H1 (cell line): ENCODE measurements at regions not wholly inside any gene's neighbourhood (a gene's known extent, or its start where the extent isn't known, plus 50 kb on each side); places are given as distances from the start of the nearest gene placed in this dataset.
A peak's percentile ranks its signal among the peaks of the same experiment; 100 is the strongest.

Source experiments
- CTCF ChIA-PET: fragments of 300-600 bp; sonication (Branson Sonifier 250); formaldehyde crosslinking; loops from one replicate; lab custom pipeline; 2021; ENCODE audit not compliant: partially characterized antibody; lab: Charles Lee
- POLR2A ChIA-PET: fragments of 300-600 bp; sonication (Branson Sonifier 250); formaldehyde crosslinking; loops from one replicate; lab custom pipeline; 2021; ENCODE audit warnings: inconsistent platforms; ENCODE audit not compliant: partially characterized antibody; lab: Charles Lee
- DNase-seq, 2 experiments: peaks; one replicate each; pipeline versions ENCODE4 v3.0.0 to v3.0.0-alpha.2; 2010 to 2022; ENCODE audit warnings: low spot score in 2 of 2, low read depth in 1 of 2, mixed read lengths in 1 of 2
- FAIRE-seq: peaks from 2 replicates; lab custom pipeline; 2011; peaks lifted over from hg19 to GRCh38; lab: Jason Lieb, UNC
- H2AFZ ChIP-seq: 2 replicates; pipeline ENCODE4 v1.8.1; 2012; ENCODE audit warnings: low read length, inconsistent platforms
- H2AK5ac ChIP-seq: 2 replicates; pipeline ENCODE4 v1.6.1; 2013; ENCODE audit warnings: low read depth, low read length
- H2BK120ac ChIP-seq: replicated peaks from 2 replicates; pipeline ENCODE3; 2013; ENCODE audit warnings: low read depth, low read length, inconsistent platforms
- H2BK12ac ChIP-seq: 2 replicates; pipeline ENCODE4 v1.6.1; 2013; ENCODE audit warnings: low read depth, low read length
- H2BK15ac ChIP-seq: 2 replicates; pipeline ENCODE4 v1.6.1; 2013; ENCODE audit warnings: low read length
- H2BK20ac ChIP-seq: 2 replicates; pipeline ENCODE4 v1.6.1; 2013; ENCODE audit warnings: low read length
- H2BK5ac ChIP-seq: 2 replicates; pipeline ENCODE4 v1.6.1; 2013; ENCODE audit warnings: low read depth, low read length
- H3K14ac ChIP-seq: 2 replicates; pipeline ENCODE4 v1.6.1; 2013; ENCODE audit warnings: inconsistent platforms; ENCODE audit not compliant: insufficient read length
- H3K18ac ChIP-seq: 2 replicates; pipeline ENCODE4 v1.6.1; 2013; ENCODE audit warnings: low read length; ENCODE audit errors: extremely low read depth
- H3K23ac ChIP-seq: 2 replicates; pipeline ENCODE4 v1.6.1; 2013; ENCODE audit warnings: inconsistent platforms; ENCODE audit not compliant: insufficient read length
- H3K23me2 ChIP-seq: 2 replicates; pipeline ENCODE4 v1.6.1; 2013; ENCODE audit warnings: low read depth, low read length
- H3K27ac ChIP-seq: 2 replicates; pipeline ENCODE4 v1.6.1; 2011; ENCODE audit warnings: low read depth, low read length, inconsistent platforms
- H3K27me3 ChIP-seq, 4 experiments: replicated peaks in 1 of 4; 1 replicate in 1 of 4; 2 replicates in 3 of 4; pipeline versions ENCODE4 v1.6.1 to v1.8.1; 2011 to 2013; ENCODE audit warnings: low read length in 3 of 4, mild to moderate bottlenecking in 3 of 4, inconsistent platforms in 2 of 4, mixed read lengths in 2 of 4, moderate library complexity in 1 of 4; ENCODE audit not compliant: control insufficient read depth in 3 of 4, insufficient read depth in 3 of 4; ENCODE audit errors: extremely low read depth in 1 of 4
- H3K36me3 ChIP-seq, 4 experiments: 2 replicates each; pipeline versions ENCODE4 v1.6.1 to v1.8.1; 2011 to 2013; ENCODE audit warnings: mild to moderate bottlenecking in 4 of 4, low read length in 3 of 4, moderate library complexity in 2 of 4, control low read depth in 1 of 4, inconsistent platforms in 1 of 4; ENCODE audit not compliant: insufficient read depth in 4 of 4, control insufficient read depth in 2 of 4
- H3K4ac ChIP-seq: replicated peaks from 2 replicates; pipeline ENCODE3; 2013; ENCODE audit warnings: low read length, low read depth, mixed read lengths, inconsistent platforms; ENCODE audit not compliant: insufficient read length
- H3K4me1 ChIP-seq, 4 experiments: replicated peaks in 1 of 4; 1 replicate in 1 of 4; 2 replicates in 3 of 4; pipeline versions ENCODE4 v1.6.1 to v1.8.1; 2011 to 2013; ENCODE audit warnings: low read length in 3 of 4, inconsistent platforms in 2 of 4, mixed read lengths in 1 of 4; ENCODE audit not compliant: insufficient read depth in 4 of 4, control insufficient read depth in 3 of 4
- H3K4me2 ChIP-seq, 2 experiments: 2 replicates each; pipeline versions ENCODE4 v1.6.1 to v1.8.1; 2011 to 2013; ENCODE audit warnings: low read depth in 2 of 2, low read length in 2 of 2, control low read depth in 1 of 2, inconsistent platforms in 1 of 2, mild to moderate bottlenecking in 1 of 2; ENCODE audit not compliant: insufficient read depth in 1 of 2
- H3K4me3 ChIP-seq, 4 experiments: fragments of 200-600, 300-600 bp in 1 of 4; sonication (generic), shearing (Covaris generic), sonication (Bioruptor Twin) in 1 of 4; 2 replicates each; pipeline versions ENCODE4 v1.5.1 to v1.8.1; 2011 to 2016; ENCODE audit warnings: low read length in 4 of 4, low read depth in 3 of 4, control low read depth in 2 of 4, inconsistent platforms in 2 of 4, mild to moderate bottlenecking in 2 of 4, mixed read lengths in 1 of 4, moderate library complexity in 1 of 4; ENCODE audit not compliant: insufficient read depth in 2 of 4; ENCODE audit errors: extremely low read depth in 1 of 4
- H3K56ac ChIP-seq: replicated peaks from 2 replicates; pipeline ENCODE3; 2013; ENCODE audit warnings: low read depth, mild to moderate bottlenecking, mixed read lengths, low read length, inconsistent platforms; ENCODE audit not compliant: insufficient read length
- H3K79me1 ChIP-seq: 2 replicates; pipeline ENCODE4 v1.6.1; 2013; ENCODE audit warnings: low read depth, low read length, control low read depth
- H3K79me2 ChIP-seq, 2 experiments: 2 replicates each; pipeline versions ENCODE4 v1.6.1 to v1.8.1; 2012 to 2013; ENCODE audit warnings: low read length in 2 of 2, mild to moderate bottlenecking in 2 of 2, inconsistent platforms in 1 of 2; ENCODE audit not compliant: insufficient read depth in 2 of 2, control insufficient read depth in 1 of 2
- H3K9ac ChIP-seq, 4 experiments: replicated peaks in 1 of 4; 1 replicate in 1 of 4; 2 replicates in 3 of 4; pipeline versions ENCODE4 v1.6.1 to v1.8.1; 2011 to 2013; ENCODE audit warnings: low read depth in 3 of 4, low read length in 3 of 4, control low read depth in 2 of 4, mild to moderate bottlenecking in 2 of 4, moderate library complexity in 2 of 4, inconsistent platforms in 1 of 4; ENCODE audit errors: extremely low read depth in 1 of 4
- H3K9me3 ChIP-seq, 2 experiments: 2 replicates each; pipeline versions ENCODE4 v1.6.1 to v1.8.1; 2012 to 2013; ENCODE audit warnings: mild to moderate bottlenecking in 2 of 2, moderate library complexity in 2 of 2, control low read depth in 1 of 2, inconsistent platforms in 1 of 2, low read depth in 1 of 2, low read length in 1 of 2, mixed read lengths in 1 of 2; ENCODE audit not compliant: insufficient read depth in 2 of 2
- H4K20me1 ChIP-seq, 2 experiments: replicated peaks in 1 of 2; 2 replicates each; pipeline versions ENCODE3 to v1.8.1; 2011 to 2013; ENCODE audit warnings: inconsistent platforms in 2 of 2, low read length in 2 of 2, mild to moderate bottlenecking in 1 of 2; ENCODE audit not compliant: insufficient read depth in 2 of 2, control insufficient read depth in 1 of 2
- H4K5ac ChIP-seq: 2 replicates; pipeline ENCODE4 v1.6.1; 2013; ENCODE audit warnings: low read length, low read depth, mixed read lengths, inconsistent platforms; ENCODE audit not compliant: insufficient read length
- H4K8ac ChIP-seq: 2 replicates; pipeline ENCODE4 v1.8.0; 2013; ENCODE audit warnings: mild to moderate bottlenecking, moderate library complexity, low read length, inconsistent platforms; ENCODE audit not compliant: insufficient read depth; ENCODE audit errors: extremely low read depth
- H4K91ac ChIP-seq: replicated peaks from 2 replicates; pipeline ENCODE3; 2013; ENCODE audit warnings: low read length, mixed read lengths, inconsistent platforms; ENCODE audit not compliant: insufficient read length
- BRCA1 ChIP-seq: IDR thresholded peaks from 2 replicates; pipeline ENCODE4 v1.6.1; 2012; ENCODE audit warnings: low read depth, low read length, improper control_type of control experiment
- EP300 ChIP-seq, 2 experiments: IDR thresholded peaks; 1 replicate in 1 of 2; 2 replicates in 1 of 2; pipeline ENCODE4 v1.6.1; 2011 to 2012; ENCODE audit warnings: low read depth in 2 of 2, low read length in 2 of 2, mild to moderate bottlenecking in 2 of 2, borderline replicate concordance in 1 of 2, inconsistent platforms in 1 of 2, moderate library complexity in 1 of 2
- JUND ChIP-seq: IDR thresholded peaks from 2 replicates; pipeline ENCODE4 v1.6.1; 2011; ENCODE audit warnings: mild to moderate bottlenecking, improper control_type of control experiment, low read length
- KDM4A ChIP-seq: IDR thresholded peaks from one replicate; pipeline ENCODE4 v1.7.1; 2012; ENCODE audit warnings: low read depth, mild to moderate bottlenecking, moderate library complexity, low read length, inconsistent platforms; ENCODE audit not compliant: severe bottlenecking
- KDM5A ChIP-seq: fragments of 200-600 bp; IDR thresholded peaks from 2 replicates; pipeline ENCODE4 v1.7.1; 2012; ENCODE audit warnings: mild to moderate bottlenecking, low read length, inconsistent platforms, mixed read lengths
- MAFK ChIP-seq: IDR thresholded peaks from 2 replicates; pipeline ENCODE4 v1.6.1; 2012; ENCODE audit warnings: low read depth, mild to moderate bottlenecking, improper control_type of control experiment, low read length
- MAX ChIP-seq: IDR thresholded peaks from 2 replicates; pipeline ENCODE4 v1.6.1; 2012; ENCODE audit warnings: inconsistent platforms
- POLR2A ChIP-seq, 2 experiments: IDR thresholded peaks; 1 replicate in 1 of 2; 2 replicates in 1 of 2; pipeline ENCODE4 v1.6.1; 2011; ENCODE audit warnings: low read depth in 2 of 2, low read length in 2 of 2, mild to moderate bottlenecking in 2 of 2; ENCODE audit errors: control extremely low read depth in 1 of 2
- RBBP5 ChIP-seq: IDR thresholded peaks from 2 replicates; pipeline ENCODE4 v1.7.1; 2012; ENCODE audit warnings: low read depth, mild to moderate bottlenecking, inconsistent platforms, low read length, moderate library complexity, borderline replicate concordance
- SIN3A ChIP-seq, 2 experiments: IDR thresholded peaks in 1 of 2; conservative IDR thresholded peaks in 1 of 2; 2 replicates each; pipeline ENCODE4 v1.6.1; 2011 to 2012; ENCODE audit warnings: low read length in 2 of 2, improper control_type of control experiment in 1 of 2, low read depth in 1 of 2, mild to moderate bottlenecking in 1 of 2
- SUZ12 ChIP-seq: fragments of 200-600 bp; sonication (generic); IDR thresholded peaks from 2 replicates; pipeline ENCODE4 v1.6.1; 2012; ENCODE audit warnings: mild to moderate bottlenecking, inconsistent platforms, low read length, moderate library complexity, mixed read lengths
- TAF1 ChIP-seq: IDR thresholded peaks from 2 replicates; pipeline ENCODE4 v1.6.1; 2011; ENCODE audit warnings: mild to moderate bottlenecking, low read depth, low read length
- TAF7 ChIP-seq: optimal IDR thresholded peaks from 2 replicates; pipeline ENCODE3; 2011; ENCODE audit warnings: low read depth, mild to moderate bottlenecking, inconsistent platforms, low read length, moderate library complexity, borderline replicate concordance
- WGBS, 2 experiments: shearing (Covaris generic) in 1 of 2; methylation state at CpG; one replicate each; pipeline versions ENCODE4 v1.1.6 to v1.1.7; 2013 to 2015; ENCODE audit warnings: low lambda C conversion rate in 2 of 2, mixed read lengths in 2 of 2, inconsistent platforms in 1 of 2, low coverage in 1 of 2, missing lambda C conversion rate in 1 of 2; ENCODE audit not compliant: insufficient replicate concordance in 2 of 2, insufficient coverage in 1 of 2, insufficient read length in 1 of 2; ENCODE audit errors: extremely low coverage in 1 of 2, missing lambda C conversion rate in 1 of 2; 5-methylcytosine and 5-hydroxymethylcytosine counted together

- no peak overlapping the region for H2BK15ac ChIP-seq
- H3K14ac ChIP-seq, result peak overlapping the region; percentile 52
- peak overlapping the region; percentile 95 for H3K4ac ChIP-seq
- DNase-seq (no peak), FAIRE-seq (no peak)
- H3K79me2 ChIP-seq, result no peaks in the 10 kb centered on the region
- 90% methylated on average over 9 of the region's 9 CpGs; no CpG with 5 or more reads in 1 of the 2 experiments for WGBS, 2 experiments
- H3K4me3 ChIP-seq, result no peak overlapping the region
- H3K18ac ChIP-seq, result peak overlapping the region; percentile 38; the same call in 1 of the 2 replicates
- H2BK120ac ChIP-seq, result peak overlapping the region; percentile 99
- H3K56ac ChIP-seq, result no peak overlapping the region
- no peaks in the 10 kb centered on the region for H3K36me3 ChIP-seq
- ChIA-PET POLR2A (no interaction called here), CTCF (no interaction called here)
- H4K91ac ChIP-seq, result peak overlapping the region; percentile 99
- no peak overlapping the region for H2AFZ ChIP-seq
- no peak overlapping the region for H4K8ac ChIP-seq
- H3K4me1 ChIP-seq, result peaks cover 3 to 17% (median 11%) of the 10 kb centered on the region in 4 experiments; a peak in 6 of 7 replicates
- H3K4me2 ChIP-seq, result peak overlapping the region in 1 of 2 experiments; percentile 50; a peak in 1 of 4 replicates
- no peaks in the 10 kb centered on the region for H3K79me1 ChIP-seq
- H4K20me1 ChIP-seq, result no peaks in the 10 kb centered on the region
- 0 out of 2 replicates have a peak overlapping the region, but pooled peaks have one; percentile 89 for H2AK5ac ChIP-seq
- H2BK12ac ChIP-seq, result peak overlapping the region; percentile 82
- H3K23me2 ChIP-seq, result no peaks in the 10 kb centered on the region
- peak overlapping the region; percentile 97; the same call in 1 of the 2 replicates for H2BK5ac ChIP-seq
- no peak overlapping the region for H3K23ac ChIP-seq
- no peak overlapping the region for H3K9ac ChIP-seq
- H3K27ac ChIP-seq, result no peak overlapping the region
- H2BK20ac ChIP-seq, result peak overlapping the region; percentile 88; the same call in 1 of the 2 replicates
- H3K9me3 ChIP-seq, result peaks cover 8 to 15% of the 10 kb centered on the region in 2 experiments; a peak in 2 of 4 replicates
- H3K27me3 ChIP-seq, result no peaks in the 10 kb centered on the region
- no peak overlapping the region for H4K5ac ChIP-seq
- no peak for TF ChIP-seq TAF7
- no peak for TF ChIP-seq POLR2A (IDR thresholded peaks at IDR 0.05; ENCODE audit: control extremely low read depth in 1 of 2, low read depth in 2 of 2, low read length in 2 of 2)
- TF ChIP-seq SIN3A (conservative IDR thresholded peaks at IDR 0.05 in 1 of 2, IDR thresholded peaks at IDR 0.05 in 1 of 2; ENCODE audit: low read depth in 1 of 2, low read length in 2 of 2), result no peak
- TF ChIP-seq MAFK, result no peak
- no peak for TF ChIP-seq RBBP5
- TF ChIP-seq BRCA1, result no peak
- no peak for TF ChIP-seq MAX
- no peak for TF ChIP-seq KDM4A
- TF ChIP-seq EP300 (IDR thresholded peaks at IDR 0.05; ENCODE audit: borderline replicate concordance in 1 of 2, low read depth in 2 of 2, low read length in 2 of 2), result no peak
- no peak for TF ChIP-seq TAF1
- TF ChIP-seq SUZ12, result no peak
- no peak for TF ChIP-seq KDM5A
- no peak for TF ChIP-seq JUND
Observed at GRCh38 chr4:19193274-19193981, 1058.3 kb upstream of the SLIT2 start.
